GM21717 (cell line): ENCODE measurements at regions not wholly inside any gene's neighbourhood (a gene's known extent, or its start where the extent isn't known, plus 50 kb on each side); places are given as distances from the start of the nearest gene placed in this dataset.

Source experiments
- ATAC-seq: cut with Tn5 transposase; IDR thresholded peaks from one replicate; pipeline ENCODE4 v1.9.1; 2021; ENCODE audit warnings: mild to moderate bottlenecking, moderate library complexity; ENCODE audit not compliant: unreplicated experiment

DNA sequence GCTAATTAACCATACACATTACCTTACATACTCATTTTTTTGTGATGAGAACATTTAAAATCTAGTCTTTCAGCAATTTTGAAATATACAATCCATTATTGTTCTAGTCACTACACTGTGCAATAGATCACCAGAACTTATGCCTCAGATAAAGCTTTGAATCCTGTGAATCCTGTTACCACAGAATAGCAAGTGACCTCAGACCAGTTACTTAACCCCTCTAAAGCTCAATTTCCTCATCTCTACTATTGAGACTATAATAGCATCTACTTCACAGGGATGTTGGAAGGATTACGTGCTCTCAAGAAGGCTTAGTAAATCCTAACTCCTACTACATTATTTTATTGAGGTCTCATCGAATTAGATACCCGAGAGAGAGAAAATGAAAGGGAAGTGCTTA lies 60.2 kb upstream of the PIP5K1B start:
- no peak for ATAC-seq

DNA sequence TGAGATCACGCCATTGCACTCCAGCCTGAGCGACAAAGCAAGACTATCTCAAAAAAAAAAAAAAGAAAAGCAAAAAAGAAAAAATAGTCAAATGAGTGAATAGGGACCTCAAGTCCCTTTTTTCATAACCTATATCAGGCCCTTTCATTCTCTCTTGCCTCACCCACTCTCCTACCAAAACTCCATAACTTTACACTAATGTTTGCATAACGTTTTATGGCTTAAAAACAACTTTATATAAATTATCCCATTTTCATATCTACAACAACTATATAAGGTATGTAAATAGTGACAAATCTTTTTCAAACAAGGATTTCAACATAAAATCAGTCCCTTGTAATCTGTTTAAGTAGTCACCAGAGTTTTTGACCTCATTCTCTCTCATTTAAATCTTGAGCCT lies 56.9 kb upstream of the PIP5K1B start:
- no peak for ATAC-seq

GRCh38 chr9:68648971-68649370 lies 56.1 kb upstream of the PIP5K1B start:
- no peak for ATAC-seq

DNA sequence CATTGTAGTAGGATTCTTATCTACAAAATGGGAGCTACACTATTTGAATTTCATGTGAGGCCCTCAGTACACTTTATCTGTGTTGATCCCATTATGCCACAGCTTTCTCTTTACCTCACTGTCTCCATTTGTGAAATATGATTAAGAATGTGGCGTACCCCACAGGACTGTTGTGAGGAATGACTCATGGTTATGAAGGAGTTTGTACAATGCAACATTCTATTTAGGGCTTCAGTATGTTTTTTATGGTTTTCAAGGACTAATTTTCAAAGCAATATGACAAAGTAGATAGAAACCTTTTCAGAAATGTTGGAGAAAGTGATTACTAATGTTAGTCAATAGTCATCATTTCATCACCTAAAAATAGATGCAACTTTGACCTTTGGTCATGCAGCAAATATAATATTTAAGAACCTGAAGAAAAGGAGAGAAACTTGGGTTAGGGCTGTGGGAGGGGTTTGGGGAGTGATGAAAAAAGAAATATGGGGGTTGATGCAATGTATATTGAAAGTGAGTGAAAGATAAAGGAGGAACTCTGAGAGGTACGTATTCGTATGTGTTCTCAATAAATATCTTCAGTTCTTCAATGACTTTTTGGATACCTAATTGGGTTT lies 53.7 kb upstream of the PIP5K1B start:
- ATAC-seq = no peak

GRCh38 chr9:68653141-68653595 lies 51.9 kb upstream of the PIP5K1B start:
- peak; percentile 76 for ATAC-seq

DNA sequence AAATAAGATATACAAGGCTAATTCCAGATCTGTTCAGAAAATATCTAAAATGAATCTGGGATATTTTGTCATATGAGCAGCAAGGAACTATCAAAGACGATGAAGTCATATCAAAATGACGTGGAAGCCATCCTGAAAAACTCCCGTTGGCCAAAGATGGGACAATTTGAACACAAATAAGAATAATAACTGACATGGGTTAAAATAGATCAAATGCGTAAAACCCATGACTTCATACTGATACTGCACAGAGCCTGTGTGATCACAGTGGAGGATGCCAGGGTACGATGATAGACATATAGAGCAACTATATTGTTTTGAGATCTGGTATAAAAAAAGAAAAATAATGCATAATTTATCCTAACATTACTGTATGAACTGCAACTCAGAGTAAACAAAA lies 51.0 kb upstream of the PIP5K1B start:
- ATAC-seq = no peak
